DOHH2 (cell line): ENCODE measurements at regions not wholly inside any gene's neighbourhood (a gene's known extent, or its start where the extent isn't known, plus 50 kb on each side); places are given as distances from the start of the nearest gene placed in this dataset.

Experiments
- EZH2phosphoT487 ChIP-seq: fragments of 200-600 bp; sonication (generic); IDR thresholded peaks from 2 replicates; pipeline ENCODE4 v1.6.1; 2017; ENCODE audit warnings: borderline replicate concordance, mild to moderate bottlenecking, antibody characterized with exemption, low read length, moderate library complexity, mixed read lengths
- TF ChIP-seq, protein P1 (sequence below): fragments of 200-600 bp; sonication (generic); IDR thresholded peaks from one replicate; pipeline ENCODE4 v1.5.1; 2014; ENCODE audit warnings: antibody characterized with exemption, mild to moderate bottlenecking, low read depth, low read length; ENCODE audit not compliant: poor library complexity, severe bottlenecking

DNA sequence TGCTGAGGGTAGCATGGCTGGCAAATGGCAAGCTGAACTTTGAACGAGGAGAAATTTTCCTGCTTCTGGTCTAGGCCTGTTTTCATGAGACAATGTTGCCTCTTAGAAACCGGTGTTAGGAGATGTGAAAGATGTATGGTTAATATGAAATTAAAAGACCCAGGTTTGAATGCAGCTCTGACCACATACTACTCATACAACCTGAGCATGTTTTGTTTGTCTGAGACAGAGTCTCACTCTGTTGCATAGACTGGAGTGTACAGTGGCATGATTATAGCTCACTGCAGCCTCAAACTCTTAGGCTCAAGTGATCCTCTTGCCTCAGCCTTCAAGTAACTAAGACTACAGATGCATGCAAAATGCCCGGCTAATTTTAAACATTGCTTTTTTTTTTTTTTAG lies 193.4 kb upstream of the FZD8 start:
- TF ChIP-seq, protein P1, sequence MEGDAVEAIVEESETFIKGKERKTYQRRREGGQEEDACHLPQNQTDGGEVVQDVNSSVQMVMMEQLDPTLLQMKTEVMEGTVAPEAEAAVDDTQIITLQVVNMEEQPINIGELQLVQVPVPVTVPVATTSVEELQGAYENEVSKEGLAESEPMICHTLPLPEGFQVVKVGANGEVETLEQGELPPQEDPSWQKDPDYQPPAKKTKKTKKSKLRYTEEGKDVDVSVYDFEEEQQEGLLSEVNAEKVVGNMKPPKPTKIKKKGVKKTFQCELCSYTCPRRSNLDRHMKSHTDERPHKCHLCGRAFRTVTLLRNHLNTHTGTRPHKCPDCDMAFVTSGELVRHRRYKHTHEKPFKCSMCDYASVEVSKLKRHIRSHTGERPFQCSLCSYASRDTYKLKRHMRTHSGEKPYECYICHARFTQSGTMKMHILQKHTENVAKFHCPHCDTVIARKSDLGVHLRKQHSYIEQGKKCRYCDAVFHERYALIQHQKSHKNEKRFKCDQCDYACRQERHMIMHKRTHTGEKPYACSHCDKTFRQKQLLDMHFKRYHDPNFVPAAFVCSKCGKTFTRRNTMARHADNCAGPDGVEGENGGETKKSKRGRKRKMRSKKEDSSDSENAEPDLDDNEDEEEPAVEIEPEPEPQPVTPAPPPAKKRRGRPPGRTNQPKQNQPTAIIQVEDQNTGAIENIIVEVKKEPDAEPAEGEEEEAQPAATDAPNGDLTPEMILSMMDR = no peak
- TF ChIP-seq EZH2phosphoT487 = no peak
